HG02943 (cell line): ENCODE measurements at regions not wholly inside any gene's neighbourhood (a gene's known extent, or its start where the extent isn't known, plus 50 kb on each side); places are given as distances from the start of the nearest gene placed in this dataset.

Experiments used
- ATAC-seq: cut with Tn5 transposase; IDR thresholded peaks from one replicate; pipeline ENCODE4 v1.9.1; 2021; ENCODE audit warnings: mild to moderate bottlenecking, low read depth, moderate library complexity; ENCODE audit not compliant: unreplicated experiment

DNA sequence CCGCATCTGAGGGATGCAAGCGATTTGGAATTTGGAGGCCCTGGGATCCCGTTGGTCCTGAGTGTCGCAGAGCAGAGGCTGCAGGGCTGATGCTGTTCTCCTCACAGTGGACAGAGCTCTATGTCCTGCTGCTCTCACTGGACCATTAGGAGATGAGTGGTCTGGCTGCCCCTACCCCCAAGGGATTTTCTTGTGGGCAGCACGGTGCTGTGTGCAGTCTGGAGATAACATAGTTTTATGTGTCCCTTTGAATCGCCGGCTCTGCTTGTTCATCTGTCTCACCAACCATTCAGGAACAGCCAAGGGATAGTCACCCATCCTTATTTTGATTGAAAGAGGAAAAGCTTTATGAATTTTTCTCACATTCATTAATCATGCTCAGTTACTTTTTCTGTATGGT lies 49.9 kb downstream of the CHRM3 start:
- no peak for ATAC-seq

GRCh38 chr1:239437822-239438221 lies 51.5 kb downstream of the CHRM3 start:
- no peak for ATAC-seq

GRCh38 chr1:239438891-239439290 lies 52.5 kb downstream of the CHRM3 start:
- ATAC-seq, result no peak

- ATAC-seq, result no peak
Measured at GRCh38 chr1:239443361-239443760, 57.0 kb downstream of the CHRM3 start.

DNA sequence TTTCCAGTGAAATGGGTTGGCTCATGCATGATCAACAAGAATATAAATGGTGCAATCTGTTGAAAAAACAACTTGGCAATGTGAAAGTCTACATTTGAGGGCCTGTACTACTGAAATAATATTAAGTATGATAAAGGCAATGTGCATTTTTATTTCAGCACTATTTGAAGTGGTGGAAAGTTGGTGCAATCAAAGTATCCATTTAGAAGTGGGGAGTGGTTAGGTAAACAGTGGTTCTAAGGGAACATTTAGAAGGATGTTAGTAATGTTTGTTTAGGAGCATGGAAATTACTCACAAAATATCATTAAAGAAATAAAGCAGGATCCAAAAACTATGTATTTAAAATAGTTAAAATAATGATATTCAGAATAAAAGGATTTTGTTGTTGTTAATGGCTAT lies 60.2 kb downstream of the CHRM3 start:
- no peak for ATAC-seq

GRCh38 chr1:239448911-239449310 lies 62.5 kb downstream of the CHRM3 start:
- no peak for ATAC-seq

GRCh38 chr1:239455743-239456142 lies 69.4 kb downstream of the CHRM3 start:
- ATAC-seq, result no peak

GRCh38 chr1:239456788-239457187 lies 70.4 kb downstream of the CHRM3 start:
- ATAC-seq, result no peak

- ATAC-seq, result peak; percentile 48
Measured at GRCh38 chr1:239457491-239458143, 71.2 kb downstream of the CHRM3 start.

DNA sequence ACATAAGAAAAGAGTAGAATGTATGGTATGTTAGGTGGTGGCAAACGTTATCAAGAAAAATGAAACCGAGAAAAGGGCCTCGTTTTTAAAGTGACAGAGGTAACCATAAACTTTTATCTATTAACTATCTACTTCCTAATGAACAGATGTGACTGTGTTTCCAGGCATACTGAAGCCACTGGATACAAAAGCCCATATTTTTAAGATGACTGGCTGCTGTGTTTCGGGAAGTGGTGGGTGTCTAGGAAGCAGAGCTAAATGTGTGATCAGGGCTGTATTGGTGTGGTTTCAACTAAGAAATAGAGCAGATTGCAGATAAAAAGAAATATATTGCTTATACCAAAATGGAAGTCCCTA lies 71.8 kb downstream of the CHRM3 start:
- ATAC-seq, result peak; percentile 82

DNA sequence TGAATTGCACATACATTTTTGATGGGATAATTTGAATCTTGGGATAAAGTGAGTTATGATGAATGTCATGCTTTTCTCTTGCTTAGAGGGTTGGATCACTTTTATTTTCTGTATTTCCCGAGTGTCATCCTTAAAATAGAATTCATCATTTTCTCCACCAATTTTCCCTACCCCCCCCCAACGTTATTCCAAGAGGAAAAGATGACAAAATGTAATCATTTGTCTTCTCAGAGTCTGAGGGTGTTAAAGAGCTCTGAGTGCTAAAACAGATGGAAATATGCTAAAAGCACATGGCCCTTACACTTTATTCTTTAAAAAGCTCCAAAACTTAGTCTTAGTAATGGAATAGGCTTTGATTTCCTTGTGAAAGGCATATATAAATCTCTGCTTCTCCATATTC lies 81.4 kb downstream of the CHRM3 start:
- ATAC-seq, result no peak

DNA sequence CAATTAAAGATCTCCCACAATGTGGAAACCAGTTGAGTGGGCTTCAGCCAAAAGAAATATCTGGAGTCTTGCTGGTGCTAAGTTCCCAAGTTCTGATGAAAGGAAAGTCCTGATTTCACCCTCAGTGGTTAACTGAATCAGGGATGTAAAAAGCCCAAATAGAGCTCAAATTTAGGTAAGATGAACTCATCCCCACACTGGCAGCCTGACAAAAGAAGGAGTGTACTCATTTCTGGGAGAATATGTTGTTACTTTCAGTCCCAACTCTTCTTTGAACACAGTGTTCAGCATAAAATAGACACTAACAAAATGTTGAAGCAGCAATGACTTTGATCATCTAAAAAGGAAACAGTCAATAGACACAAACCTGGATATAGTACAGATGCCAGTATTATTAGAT lies 91.7 kb downstream of the CHRM3 start:
- ATAC-seq, result no peak

DNA sequence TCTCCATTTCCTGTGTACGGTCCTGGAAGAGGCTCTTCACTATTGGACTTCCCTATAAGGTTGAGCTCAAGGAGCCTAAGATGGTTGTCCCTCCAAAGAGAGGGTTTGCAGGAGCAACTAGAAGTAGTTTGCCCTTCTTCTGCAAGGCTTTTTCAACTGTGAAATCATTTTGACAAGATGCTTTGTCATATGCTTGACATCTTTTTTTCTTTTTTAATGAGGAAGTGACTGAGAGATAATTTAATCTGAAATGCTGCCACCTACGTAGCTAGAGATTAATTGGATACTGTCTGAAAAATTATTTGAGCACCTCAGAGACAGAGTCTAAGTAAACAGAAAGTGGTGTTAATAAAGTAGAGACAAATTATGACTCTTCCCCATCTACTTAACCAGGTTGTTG lies 97.0 kb downstream of the CHRM3 start:
- ATAC-seq, result no peak

- ATAC-seq, result no peak
Measured at GRCh38 chr1:239493811-239494414, 107.5 kb downstream of the CHRM3 start.

DNA sequence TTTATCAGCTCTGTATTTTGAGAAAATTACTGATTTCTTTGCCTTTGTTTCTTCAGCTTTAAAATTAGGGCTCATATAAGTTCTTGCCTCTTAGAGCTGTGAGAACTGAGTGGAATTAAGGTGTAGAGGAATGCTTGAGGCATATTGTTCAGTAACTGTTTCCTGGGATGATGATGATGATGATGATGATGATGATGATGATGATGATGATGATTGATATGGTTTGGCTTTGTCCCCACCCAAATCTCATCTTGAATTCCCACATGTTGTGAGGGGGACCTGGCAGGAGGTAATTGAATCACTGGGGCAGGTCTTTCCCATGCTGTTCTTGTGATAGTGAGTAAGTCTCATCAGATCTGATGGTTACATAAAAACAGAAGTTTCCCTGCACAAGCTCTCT lies 118.7 kb downstream of the CHRM3 start:
- no peak for ATAC-seq

- no peak for ATAC-seq
Measured at GRCh38 chr1:239507826-239508225, 121.5 kb downstream of the CHRM3 start.

DNA sequence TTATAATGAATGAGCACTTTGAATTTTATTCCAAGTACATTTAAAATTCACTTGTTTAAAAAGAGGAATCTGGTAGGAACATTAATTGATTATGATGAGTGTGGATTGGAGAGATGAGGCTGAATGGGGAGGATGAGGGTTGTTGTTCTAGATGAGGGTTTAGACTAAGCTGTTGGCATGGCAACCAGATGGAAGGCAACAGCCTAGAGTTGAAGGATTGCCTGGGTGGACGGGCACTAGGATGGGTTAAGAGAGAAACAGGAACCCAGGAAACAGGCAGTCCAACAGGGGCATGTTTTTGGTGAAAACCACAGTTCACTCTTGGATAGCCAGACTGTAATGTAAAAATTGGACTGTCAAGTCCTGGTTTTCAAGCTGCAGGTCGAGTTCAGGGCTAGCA lies 125.5 kb downstream of the CHRM3 start:
- no peak for ATAC-seq

GRCh38 chr1:239516579-239516978 lies 130.2 kb downstream of the CHRM3 start:
- ATAC-seq, result no peak

- no peak for ATAC-seq
Measured at GRCh38 chr1:239526391-239526790, 140.0 kb downstream of the CHRM3 start.

- no peak for ATAC-seq
Measured at GRCh38 chr1:239527051-239527693, 140.8 kb downstream of the CHRM3 start.

GRCh38 chr1:239536165-239536849 lies 149.9 kb downstream of the CHRM3 start:
- no peak for ATAC-seq

DNA sequence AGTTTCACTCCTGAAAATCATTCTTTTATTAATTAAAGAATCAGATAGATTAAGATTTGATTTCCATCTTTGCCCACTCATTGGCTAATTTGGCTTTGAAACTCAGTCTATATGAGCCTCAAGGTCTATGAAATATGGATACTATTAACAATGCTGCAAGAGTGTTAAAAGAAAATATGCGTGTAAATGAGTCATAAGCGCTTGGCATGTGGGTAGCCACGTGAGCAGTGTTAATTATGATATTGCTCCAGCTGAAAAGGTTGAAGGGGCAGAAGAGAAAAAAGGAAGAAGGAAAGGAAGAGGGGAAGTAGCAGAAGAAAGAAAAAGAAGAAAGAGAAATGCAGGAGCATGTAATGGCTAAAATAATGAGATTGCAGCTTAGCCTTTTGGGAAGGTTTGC lies 151.4 kb downstream of the CHRM3 start:
- ATAC-seq, result no peak
